Dendritic cell treated with granulocyte-macrophage colony-stimulating factor and Interleukin-4, amounts not matched to agents 40 ng/mL and 50 ng/mL, for 4 days (primary cell): ENCODE measurements at regions not wholly inside any gene's neighbourhood (a gene's known extent, or its start where the extent isn't known, plus 50 kb on each side); places are given as distances from the start of the nearest gene placed in this dataset.
"Not testable (repeated sequence)": the region's sequence is repeated elsewhere in the genome, so short reads cannot be mapped to it uniquely, and the experiment has no call there.

Source experiments
- H3K27ac Mint-ChIP-seq: one replicate; pipeline ENCODE4 v1.8.0; 2022; ENCODE audit warnings: mild to moderate bottlenecking, mixed read lengths
- H3K27me3 Mint-ChIP-seq: one replicate; pipeline ENCODE4 v1.8.0; 2022; ENCODE audit warnings: mild to moderate bottlenecking, mixed read lengths
- H3K36me3 Mint-ChIP-seq: one replicate; pipeline ENCODE4 v1.8.0; 2022; ENCODE audit warnings: low read depth, mixed read lengths
- H3K4me1 Mint-ChIP-seq: one replicate; pipeline ENCODE4 v1.8.0; 2022; ENCODE audit warnings: low read depth, mixed read lengths
- H3K4me3 Mint-ChIP-seq: one replicate; pipeline ENCODE4 v1.8.0; 2022; ENCODE audit warnings: mild to moderate bottlenecking, moderate library complexity, mixed read lengths
- H3K9me3 Mint-ChIP-seq: one replicate; pipeline ENCODE4 v1.8.0; 2022; ENCODE audit warnings: mixed read lengths
- intact Hi-C: fragments of 100-400 bp; cut with micrococcal nuclease; formaldehyde crosslinking; loops from one replicate; pipeline ENCODE4 v1.15.0; 2022

- H3K27me3 Mint-ChIP-seq, H3K36me3 Mint-ChIP-seq, H3K4me3 Mint-ChIP-seq, H3K4me1 Mint-ChIP-seq, H3K9me3 Mint-ChIP-seq, intact Hi-C loops, H3K27ac Mint-ChIP-seq: not testable (repeated sequence)
These were observed 115.6 kb upstream of the FABP2 start for GRCh38 chr4:119437515-119437914.

GRCh38 chr4:119408561-119409224 is 86.8 kb upstream of the FABP2 start:
- H3K9me3 Mint-ChIP-seq, H3K27ac Mint-ChIP-seq, intact Hi-C loops, H3K4me1 Mint-ChIP-seq, H3K4me3 Mint-ChIP-seq, H3K27me3 Mint-ChIP-seq: not testable (repeated sequence)
- H3K36me3 Mint-ChIP-seq, result peaks cover 20% of the 10 kb centered on the region

- H3K27me3 Mint-ChIP-seq, H3K9me3 Mint-ChIP-seq, H3K4me3 Mint-ChIP-seq, intact Hi-C loops, H3K4me1 Mint-ChIP-seq: not testable (repeated sequence)
- H3K27ac Mint-ChIP-seq, result peak overlapping the region; percentile 10
- H3K36me3 Mint-ChIP-seq, result peaks cover 20% of the 10 kb centered on the region
These were observed 85.0 kb upstream of the FABP2 start for GRCh38 chr4:119406721-119407460.

GRCh38 chr4:119406041-119406440 is 84.1 kb upstream of the FABP2 start:
- intact Hi-C loops, H3K4me3 Mint-ChIP-seq, H3K4me1 Mint-ChIP-seq, H3K27me3 Mint-ChIP-seq, H3K9me3 Mint-ChIP-seq: not testable (repeated sequence)
- peaks cover 20% of the 10 kb centered on the region for H3K36me3 Mint-ChIP-seq
- peak overlapping the region; percentile 10 for H3K27ac Mint-ChIP-seq

- H3K4me3 Mint-ChIP-seq, intact Hi-C loops, H3K36me3 Mint-ChIP-seq, H3K4me1 Mint-ChIP-seq, H3K27ac Mint-ChIP-seq, H3K9me3 Mint-ChIP-seq, H3K27me3 Mint-ChIP-seq: not testable (repeated sequence)
These were observed 80.7 kb upstream of the FABP2 start for GRCh38 chr4:119402322-119403308.

GRCh38 chr4:119395701-119396100 is 73.8 kb upstream of the FABP2 start:
- not testable (repeated sequence) for H3K27ac Mint-ChIP-seq, H3K27me3 Mint-ChIP-seq

GRCh38 chr4:119394826-119395225 is 72.9 kb upstream of the FABP2 start:
- no peak overlapping the region for H3K4me3 Mint-ChIP-seq

More at GRCh38 chr4:119395701-119396100, 73.8 kb upstream of the FABP2 start:
- intact Hi-C loops, H3K4me1 Mint-ChIP-seq, H3K4me3 Mint-ChIP-seq, H3K36me3 Mint-ChIP-seq, H3K9me3 Mint-ChIP-seq: not testable (repeated sequence)

GRCh38 chr4:119388791-119389190 is 66.9 kb upstream of the FABP2 start:
- intact Hi-C loops, H3K27ac Mint-ChIP-seq, H3K36me3 Mint-ChIP-seq, H3K9me3 Mint-ChIP-seq, H3K4me1 Mint-ChIP-seq, H3K4me3 Mint-ChIP-seq, H3K27me3 Mint-ChIP-seq: not testable (repeated sequence)

More at GRCh38 chr4:119394826-119395225, 72.9 kb upstream of the FABP2 start:
- intact Hi-C loops, result no loop called here
- Mint-ChIP-seq H3K36me3 (no peaks in the 10 kb centered on the region), H3K9me3 (no peaks in the 10 kb centered on the region), H3K4me1 (no peaks in the 10 kb centered on the region), H3K27ac (no peak overlapping the region), H3K27me3 (no peaks in the 10 kb centered on the region)

GRCh38 chr4:119374616-119375015 is 52.7 kb upstream of the FABP2 start:
- H3K36me3 Mint-ChIP-seq, H3K27me3 Mint-ChIP-seq, H3K4me3 Mint-ChIP-seq, H3K9me3 Mint-ChIP-seq, intact Hi-C loops, H3K27ac Mint-ChIP-seq: not testable (repeated sequence)
- H3K4me1 Mint-ChIP-seq, result peaks cover 17% of the 10 kb centered on the region

- H3K4me1 Mint-ChIP-seq, result peaks cover 17% of the 10 kb centered on the region
These were observed 50.6 kb upstream of the FABP2 start for GRCh38 chr4:119372316-119373062.

More at GRCh38 chr4:119372316-119373062, 50.6 kb upstream of the FABP2 start:
- H3K9me3 Mint-ChIP-seq, H3K4me3 Mint-ChIP-seq, H3K27ac Mint-ChIP-seq, H3K27me3 Mint-ChIP-seq, H3K36me3 Mint-ChIP-seq, intact Hi-C loops: not testable (repeated sequence)
